AG09319 (cell line): ENCODE measurements at regions not wholly inside any gene's neighbourhood (a gene's known extent, or its start where the extent isn't known, plus 50 kb on each side); places are given as distances from the start of the nearest gene placed in this dataset.

Source experiments
- DNase-seq: peaks from one replicate; pipeline ENCODE4 v3.0.0-alpha.2; 2010; ENCODE audit warnings: low read depth; ENCODE audit errors: extremely low read depth
- CTCF ChIP-seq: IDR thresholded peaks from 2 replicates; pipeline ENCODE4 v1.5.1; 2011; ENCODE audit warnings: low read depth, mild to moderate bottlenecking, inconsistent platforms, low read length, moderate library complexity

GRCh38 chr9:94159069-94159939 lies 75.0 kb downstream of the PTPDC1 start:
- DNase-seq: no peak
- TF ChIP-seq CTCF: no peak

GRCh38 chr9:94160594-94161501 lies 76.6 kb downstream of the PTPDC1 start:
- no peak for TF ChIP-seq CTCF
- DNase-seq: no peak

GRCh38 chr9:94161673-94162072 lies 77.4 kb downstream of the PTPDC1 start:
- no peak for TF ChIP-seq CTCF
- no peak for DNase-seq

GRCh38 chr9:94164806-94165549 lies 80.7 kb downstream of the PTPDC1 start:
- no peak for DNase-seq
- TF ChIP-seq CTCF: no peak

GRCh38 chr9:94165592-94166235 lies 81.5 kb downstream of the PTPDC1 start:
- no peak for TF ChIP-seq CTCF

GRCh38 chr9:94166236-94166975 lies 82.1 kb downstream of the PTPDC1 start:
- peak; percentile 98 for DNase-seq
- no peak for TF ChIP-seq CTCF

More at GRCh38 chr9:94165592-94166235, 81.5 kb downstream of the PTPDC1 start:
- DNase-seq: peak; percentile 98
